ENCODE measurements at regions not wholly inside any gene's neighbourhood (a gene's known extent, or its start where the extent isn't known, plus 50 kb on each side); places are given as distances from the start of the nearest gene placed in this dataset.

DNA sequence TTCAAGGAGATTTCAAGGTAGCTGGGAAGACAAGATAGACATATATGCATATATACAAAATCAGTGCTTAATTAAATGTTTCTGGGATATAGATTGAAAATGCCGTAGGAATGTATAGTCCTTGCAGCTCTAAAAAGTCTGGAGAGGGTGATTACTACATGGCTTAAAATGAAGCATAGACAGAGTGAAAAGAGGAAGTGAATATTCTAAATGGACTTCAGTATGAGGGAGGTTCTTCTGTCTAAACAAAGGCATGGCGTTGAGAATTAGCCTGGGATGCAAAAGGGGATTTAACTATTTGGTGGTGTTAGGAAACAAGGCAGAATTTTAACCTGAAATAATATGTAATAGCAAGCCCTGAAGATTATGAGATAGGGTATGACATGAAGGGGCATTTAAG lies 141.5 kb upstream of the FRMPD4 start (continued):
- TF ChIP-seq ZNF512 (CRISPR knock-in tag; IDR thresholded peaks at IDR 0.05; ENCODE audit: borderline replicate concordance) = no peak

DNA sequence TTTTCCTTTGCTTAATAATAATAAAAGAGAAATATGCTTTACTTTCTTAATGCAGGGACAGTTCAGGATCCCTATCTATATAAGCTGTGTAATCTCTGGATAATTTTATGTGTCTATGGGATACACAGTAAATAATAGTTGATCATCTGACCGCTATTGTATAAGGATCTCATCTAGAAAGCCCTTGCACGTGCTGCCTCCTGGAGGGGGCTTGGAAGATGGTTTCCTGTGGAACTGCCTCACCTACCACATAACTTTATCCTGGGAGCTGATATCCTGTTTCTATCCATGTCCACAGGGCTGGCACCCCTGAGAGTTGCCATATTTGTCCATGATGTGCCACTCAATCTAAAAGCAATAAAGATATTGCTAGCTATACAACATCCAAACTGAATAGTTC lies 139.3 kb upstream of the FRMPD4 start:
- ChIA-PET POLR2A (no interaction called here), CTCF (no interaction called here)
- no peak overlapping the region for H3K27ac Mint-ChIP-seq
- H3K4me1 Mint-ChIP-seq = no peaks in the 10 kb centered on the region
- H3K36me3 Mint-ChIP-seq = no peaks in the 10 kb centered on the region
- DNase-seq (ENCODE audit: low spot score) = no peak
- no peak overlapping the region for H3K4me3 Mint-ChIP-seq
- no peak for ATAC-seq
- H3K27me3 Mint-ChIP-seq (ENCODE audit: low read depth) = no peaks in the 10 kb centered on the region
- TF ChIP-seq TEAD4 (CRISPR knock-in tag; IDR thresholded peaks at IDR 0.05) (no peak), STAT6 (CRISPR knock-in tag; conservative IDR thresholded peaks at IDR 0.05; ENCODE audit: low read depth) (no peak), GTF2I (CRISPR knock-in tag; conservative IDR thresholded peaks at IDR 0.05) (no peak), ZNF425 (CRISPR knock-in tag; conservative IDR thresholded peaks at IDR 0.05) (no peak), PRRX2 (CRISPR knock-in tag; IDR thresholded peaks at IDR 0.05) (no peak), CREM (CRISPR knock-in tag; IDR thresholded peaks at IDR 0.05) (no peak), KAT7 (CRISPR knock-in tag; IDR thresholded peaks at IDR 0.05; ENCODE audit: borderline replicate concordance) (no peak), SMAD3 (CRISPR knock-in tag; IDR thresholded peaks at IDR 0.05; ENCODE audit: borderline replicate concordance) (no peak), TEAD1 (CRISPR knock-in tag; IDR thresholded peaks at IDR 0.05) (no peak)
- no peaks in the 10 kb centered on the region for H3K9me3 Mint-ChIP-seq

GRCh38 chrX:12002876-12003275 lies 135.4 kb upstream of the FRMPD4 start:
- Mint-ChIP-seq H3K36me3 (no peaks in the 10 kb centered on the region), H3K4me1 (no peaks in the 10 kb centered on the region), H3K9me3 (no peaks in the 10 kb centered on the region), H3K27ac (no peak overlapping the region), H3K4me3 (no peak overlapping the region), H3K27me3 (ENCODE audit: low read depth) (no peaks in the 10 kb centered on the region)
- ATAC-seq (no peak), DNase-seq (ENCODE audit: low spot score) (no peak)
- CTCF ChIA-PET = interaction anchor here (0.6 to 1.0 kb wide), 2 partner anchors 36 to 58 kb away, joined by 3 read pairs; no protein-coding TSS in a partner anchor
- POLR2A ChIA-PET = no interaction called here
- TF ChIP-seq ZMAT4 (CRISPR knock-in tag; IDR thresholded peaks at IDR 0.05) (no peak), IRF2 (CRISPR knock-in tag; IDR thresholded peaks at IDR 0.05; ENCODE audit: borderline replicate concordance, low read depth) (no peak), MYBL2 (CRISPR knock-in tag; IDR thresholded peaks at IDR 0.05) (no peak), MLX (CRISPR knock-in tag; IDR thresholded peaks at IDR 0.05) (no peak), GRHL2 (CRISPR knock-in tag; IDR thresholded peaks at IDR 0.05; ENCODE audit: insufficient replicate concordance, severe bottlenecking) (no peak), ZSCAN18 (CRISPR knock-in tag; IDR thresholded peaks at IDR 0.05) (no peak)
- TF ChIP-seq, protein P1, sequence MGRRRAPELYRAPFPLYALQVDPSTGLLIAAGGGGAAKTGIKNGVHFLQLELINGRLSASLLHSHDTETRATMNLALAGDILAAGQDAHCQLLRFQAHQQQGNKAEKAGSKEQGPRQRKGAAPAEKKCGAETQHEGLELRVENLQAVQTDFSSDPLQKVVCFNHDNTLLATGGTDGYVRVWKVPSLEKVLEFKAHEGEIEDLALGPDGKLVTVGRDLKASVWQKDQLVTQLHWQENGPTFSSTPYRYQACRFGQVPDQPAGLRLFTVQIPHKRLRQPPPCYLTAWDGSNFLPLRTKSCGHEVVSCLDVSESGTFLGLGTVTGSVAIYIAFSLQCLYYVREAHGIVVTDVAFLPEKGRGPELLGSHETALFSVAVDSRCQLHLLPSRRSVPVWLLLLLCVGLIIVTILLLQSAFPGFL (CRISPR knock-in tag; IDR thresholded peaks at IDR 0.05; ENCODE audit: borderline replicate concordance) = no peak
